Adrenal gland (tissue), 9 donors: ENCODE measurements at regions not wholly inside any gene's neighbourhood (a gene's known extent, or its start where the extent isn't known, plus 50 kb on each side); places are given as distances from the start of the nearest gene placed in this dataset.

Source experiments
- DNase-seq, 7 donors: peaks; one replicate each; pipeline ENCODE4 v3.0.0-alpha.2; 2019 to 2020
- H3K27ac ChIP-seq, 5 donors: fragments of 200-600 bp; sonication (generic) in 4 of 5; 1 replicate in 3 of 5; 2 replicates in 2 of 5; pipeline versions ENCODE4 v1.5.1 to v1.8.0; 2016 to 2020; ENCODE audit warnings: mild to moderate bottlenecking in 1 of 5
- H3K27me3 ChIP-seq: fragments of 200-600 bp; 2 replicates; pipeline ENCODE4 v1.8.0; 2021
- H3K36me3 ChIP-seq, 2 donors: fragments of 200-600 bp; replicated peaks in 1 of 2; 1 replicate in 1 of 2; 2 replicates in 1 of 2; pipeline versions ENCODE4 v1.5.1 to v1.8.0; 2018 to 2022
- H3K4me1 ChIP-seq, 2 donors: fragments of 200-600 bp; replicated peaks in 1 of 2; 1 replicate in 1 of 2; 2 replicates in 1 of 2; pipeline versions ENCODE4 v1.5.1 to v1.8.0; 2018 to 2021
- H3K4me3 ChIP-seq, 4 donors: fragments of 200-600 bp; sonication (generic) in 3 of 4; one replicate each; pipeline ENCODE4 v1.5.1; 2016 to 2018
- H3K9me3 ChIP-seq, 3 donors: fragments of 200-600 bp; sonication (generic) in 1 of 3; replicated peaks in 1 of 3; 1 replicate in 2 of 3; 2 replicates in 1 of 3; pipeline versions ENCODE4 v1.5.1 to v1.8.0; 2016 to 2021
- POLR2A ChIP-seq, 2 donors: fragments of 450-650 bp; IDR thresholded peaks; one replicate each; pipeline ENCODE4 v1.6.1; 2017; ENCODE audit warnings: antibody characterized with exemption in 2 of 2, mild to moderate bottlenecking in 2 of 2, moderate library complexity in 1 of 2
- WGBS, 4 donors: extraction: QIAGEN DNeasy Blood & Tissue Kit in 2 of 4; methylation state at CpG; one replicate each; pipeline versions ENCODE4 v1.1.5 to v1.1.7; 2013 to 2017; 5-methylcytosine and 5-hydroxymethylcytosine counted together
- intact Hi-C, 2 donors: fragments of 100-400 bp; cut with DNase I; formaldehyde crosslinking; loops; one replicate each; pipeline versions ENCODE4 v1.14.1 to v1.15.0; 2022 to 2023
- TF ChIP-seq, protein P1 (sequence below), 6 experiments: fragments of 450-650 bp in 4 of 6; fragments of 200-600 bp in 2 of 6; sonication (generic) in 1 of 6; IDR thresholded peaks; 1 replicate in 5 of 6; 2 replicates in 1 of 6; pipeline versions ENCODE4 v1.5.1 to v1.8.0; 2016 to 2021; ENCODE audit warnings: antibody characterized with exemption in 6 of 6, mild to moderate bottlenecking in 2 of 6, moderate library complexity in 1 of 6
- donor health status: healthy with polysubstance abuse.
- donor health status: Bipolar disorder and iron deficiency.
- donor health status: DM: yes; HTN: yes; CAD: no.
- donor health status: DM: no; HTN: no; CAD: no.
- donor health status: DM: no; HTN: no; CAD: no.

DNA sequence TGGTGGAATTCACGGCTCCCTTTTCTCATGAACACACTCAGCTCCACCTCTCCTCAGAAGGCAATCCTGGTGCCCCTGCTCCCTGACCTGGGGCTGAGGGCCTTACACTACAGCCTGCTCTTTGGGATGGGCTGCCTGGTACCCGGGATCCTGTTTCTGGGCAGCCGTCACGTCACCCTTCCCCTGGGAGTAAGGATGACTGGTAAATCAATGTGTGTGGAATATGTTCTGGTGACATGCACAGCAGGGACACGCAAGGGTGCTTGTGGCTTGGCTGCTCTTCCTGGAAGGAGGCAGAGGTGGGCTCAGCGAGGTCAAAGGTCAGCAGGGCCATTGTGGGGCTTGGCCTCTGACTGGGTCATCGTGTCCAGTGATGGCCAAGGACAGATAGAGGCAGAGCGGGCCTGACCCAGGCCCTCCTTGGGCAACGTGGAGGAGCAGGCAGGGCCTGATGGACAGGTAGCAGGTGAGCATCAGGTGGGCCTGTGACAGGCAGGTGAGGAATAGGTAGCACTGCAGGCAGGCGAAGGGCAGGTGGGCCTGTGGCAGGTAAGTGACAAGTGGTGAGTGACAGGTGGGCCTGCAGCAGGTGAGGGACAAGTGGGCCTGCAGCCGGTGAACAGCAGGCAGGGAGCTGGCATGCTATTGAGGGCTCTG lies 399.4 kb upstream of the IRX4 start:
- 74 to 91% (median 80%) methylated on average over 9 to 11 of the region's 11 CpGs for WGBS, 4 donors
- TF ChIP-seq POLR2A (IDR thresholded peaks at IDR 0.05) = no peak
- TF ChIP-seq, protein P1, sequence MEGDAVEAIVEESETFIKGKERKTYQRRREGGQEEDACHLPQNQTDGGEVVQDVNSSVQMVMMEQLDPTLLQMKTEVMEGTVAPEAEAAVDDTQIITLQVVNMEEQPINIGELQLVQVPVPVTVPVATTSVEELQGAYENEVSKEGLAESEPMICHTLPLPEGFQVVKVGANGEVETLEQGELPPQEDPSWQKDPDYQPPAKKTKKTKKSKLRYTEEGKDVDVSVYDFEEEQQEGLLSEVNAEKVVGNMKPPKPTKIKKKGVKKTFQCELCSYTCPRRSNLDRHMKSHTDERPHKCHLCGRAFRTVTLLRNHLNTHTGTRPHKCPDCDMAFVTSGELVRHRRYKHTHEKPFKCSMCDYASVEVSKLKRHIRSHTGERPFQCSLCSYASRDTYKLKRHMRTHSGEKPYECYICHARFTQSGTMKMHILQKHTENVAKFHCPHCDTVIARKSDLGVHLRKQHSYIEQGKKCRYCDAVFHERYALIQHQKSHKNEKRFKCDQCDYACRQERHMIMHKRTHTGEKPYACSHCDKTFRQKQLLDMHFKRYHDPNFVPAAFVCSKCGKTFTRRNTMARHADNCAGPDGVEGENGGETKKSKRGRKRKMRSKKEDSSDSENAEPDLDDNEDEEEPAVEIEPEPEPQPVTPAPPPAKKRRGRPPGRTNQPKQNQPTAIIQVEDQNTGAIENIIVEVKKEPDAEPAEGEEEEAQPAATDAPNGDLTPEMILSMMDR (IDR thresholded peaks at IDR 0.05) = no peak
- H3K9me3 ChIP-seq = no peaks in the 10 kb centered on the region
- H3K36me3 ChIP-seq = no peaks in the 10 kb centered on the region
- no peaks in the 10 kb centered on the region for H3K4me1 ChIP-seq
- no peak overlapping the region for H3K4me3 ChIP-seq
- H3K27me3 ChIP-seq = no peaks in the 10 kb centered on the region
- H3K27ac ChIP-seq = no peak overlapping the region
- no peak for DNase-seq
- intact Hi-C loops = no loop called here

DNA sequence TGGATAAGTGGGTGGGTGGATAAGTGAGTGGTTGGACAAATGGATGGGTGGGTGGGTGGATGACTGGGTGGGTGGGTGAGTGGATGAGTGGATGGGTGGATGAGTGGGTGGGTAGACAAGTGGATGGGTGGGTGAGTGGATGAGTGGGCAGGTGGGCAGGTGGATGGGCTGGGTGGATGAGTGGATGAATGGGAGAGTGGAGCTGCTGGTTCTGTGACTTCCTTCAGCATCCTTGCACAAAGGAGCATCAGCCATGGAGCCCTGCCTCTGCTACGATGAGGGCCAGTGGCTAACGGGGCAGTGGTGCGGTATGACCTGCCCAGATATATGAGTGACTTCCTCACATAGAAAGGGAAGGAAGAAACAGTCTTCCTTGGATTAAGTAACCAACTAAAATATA lies 398.7 kb upstream of the IRX4 start:
- H3K4me1 ChIP-seq = no peaks in the 10 kb centered on the region
- no peak for DNase-seq
- no peaks in the 10 kb centered on the region for H3K9me3 ChIP-seq
- intact Hi-C loops = no loop called here
- no peaks in the 10 kb centered on the region for H3K36me3 ChIP-seq
- 65 to 94% (median 82%) methylated on average over 3 of the region's 3 CpGs for WGBS, 4 donors
- H3K4me3 ChIP-seq = no peak overlapping the region
- H3K27me3 ChIP-seq = no peaks in the 10 kb centered on the region
- no peak overlapping the region for H3K27ac ChIP-seq
- no peak for TF ChIP-seq POLR2A (IDR thresholded peaks at IDR 0.05)
- TF ChIP-seq, protein P1 (IDR thresholded peaks at IDR 0.05) = no peak

DNA sequence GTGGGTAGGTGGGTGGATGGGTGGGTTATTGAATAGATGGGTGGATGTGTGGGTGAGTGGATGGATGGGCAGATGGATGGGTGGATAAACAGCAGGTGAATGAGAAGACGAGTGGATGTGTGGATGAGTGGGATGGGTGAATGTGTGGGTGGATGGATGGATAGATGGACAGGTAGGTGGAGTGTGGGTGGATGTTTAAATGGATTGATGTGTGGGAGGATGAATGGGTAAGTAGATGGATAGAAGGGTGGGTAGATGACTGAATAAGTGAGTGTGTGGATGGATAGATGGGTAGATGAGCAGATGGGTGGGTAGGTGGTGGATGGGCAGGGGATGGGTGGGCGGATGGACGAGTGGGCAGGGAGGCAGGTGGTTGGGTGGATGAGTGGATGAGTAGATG lies 397.6 kb upstream of the IRX4 start:
- intact Hi-C loops = no loop called here

DNA sequence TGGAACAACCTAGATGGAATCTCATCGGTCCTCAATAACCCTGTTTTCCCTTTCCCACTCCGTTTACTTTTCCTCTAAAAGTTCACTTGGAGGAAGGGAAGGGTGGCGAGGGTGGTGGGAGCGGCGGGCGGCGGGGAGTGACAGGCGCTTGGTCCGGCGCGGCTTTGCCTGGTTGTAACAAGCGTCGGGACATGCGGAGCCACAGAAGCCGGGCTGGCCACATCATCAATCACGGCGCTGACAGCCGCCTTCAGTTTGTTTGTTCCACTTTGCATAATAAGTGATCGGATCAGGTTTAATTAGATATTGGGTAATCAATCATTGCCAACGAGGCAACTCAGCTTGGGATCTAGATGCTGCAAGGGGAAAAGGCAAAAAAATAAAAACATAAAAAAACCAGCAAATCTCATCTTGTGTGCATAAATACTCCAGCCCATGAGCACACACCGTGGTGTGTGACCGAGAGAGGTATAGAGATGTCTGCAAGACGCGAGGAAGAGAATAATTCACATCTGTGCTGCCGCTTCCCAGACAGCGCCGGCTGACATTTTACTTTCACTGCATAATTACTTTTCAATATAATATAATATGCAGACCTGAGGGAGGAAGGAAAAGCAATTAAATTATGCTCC lies 396.2 kb upstream of the IRX4 start:
- Histone ChIP-seq H3K36me3 (no peaks in the 10 kb centered on the region), H3K9me3 (no peaks in the 10 kb centered on the region), H3K27ac (no peak overlapping the region), H3K4me3 (no peak overlapping the region), H3K27me3 (no peaks in the 10 kb centered on the region), H3K4me1 (no peaks in the 10 kb centered on the region)
- TF ChIP-seq POLR2A (IDR thresholded peaks at IDR 0.05) = no peak
- 78 to 80% (median 80%) methylated on average over 27 of the region's 27 CpGs for WGBS, 4 donors
- DNase-seq = no peak
- intact Hi-C loops = no loop called here

More for the DNA sequence above, 397.6 kb upstream of the IRX4 start:
- Histone ChIP-seq H3K27ac (no peak overlapping the region), H3K4me1 (no peaks in the 10 kb centered on the region), H3K27me3 (no peaks in the 10 kb centered on the region), H3K36me3 (no peaks in the 10 kb centered on the region), H3K4me3 (no peak overlapping the region), H3K9me3 (no peaks in the 10 kb centered on the region)
- no peak for TF ChIP-seq POLR2A (IDR thresholded peaks at IDR 0.05)
- TF ChIP-seq, protein P1 (IDR thresholded peaks at IDR 0.05) = no peak
- no peak for DNase-seq
- WGBS, 4 donors = 62 to 85% (median 70%) methylated on average over 3 of the region's 3 CpGs

DNA sequence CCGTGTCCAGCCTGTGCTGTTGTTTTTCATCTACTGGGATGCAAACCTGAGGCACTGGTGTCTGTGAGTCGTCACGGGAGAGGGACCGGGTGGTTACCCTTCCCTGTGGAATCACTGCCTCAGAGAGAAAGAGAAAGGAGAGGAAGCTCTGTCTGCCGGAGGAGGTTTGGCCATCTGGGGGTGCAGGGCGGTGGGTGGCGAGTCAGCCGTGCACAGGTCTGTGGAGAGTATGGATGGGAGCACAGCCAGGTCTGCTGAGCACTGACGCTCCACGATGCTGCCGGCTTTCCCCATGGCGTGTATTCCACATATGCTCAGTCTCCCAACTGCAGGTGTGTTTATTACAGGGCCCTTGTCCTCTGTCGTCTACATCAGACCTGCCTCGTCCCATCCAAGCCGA lies 395.2 kb upstream of the IRX4 start:
- Histone ChIP-seq H3K36me3 (no peaks in the 10 kb centered on the region), H3K4me1 (no peaks in the 10 kb centered on the region), H3K9me3 (no peaks in the 10 kb centered on the region), H3K27me3 (no peaks in the 10 kb centered on the region), H3K4me3 (no peak overlapping the region), H3K27ac (no peak overlapping the region)
- WGBS, 4 donors = 81 to 90% (median 88%) methylated on average over 10 to 15 of the region's 15 CpGs
- intact Hi-C loops = no loop called here
- DNase-seq = no peak
- no peak for TF ChIP-seq POLR2A (IDR thresholded peaks at IDR 0.05)
- TF ChIP-seq, protein P1 (IDR thresholded peaks at IDR 0.05) = no peak
